ENCODE measurements at regions not wholly inside any gene's neighbourhood (a gene's known extent, or its start where the extent isn't known, plus 50 kb on each side); places are given as distances from the start of the nearest gene placed in this dataset.

GRCh38 chr1:213773975-213774374 lies 213.8 kb upstream of the PROX1 start:
- TF ChIP-seq RELA (CRISPR knock-in tag; IDR thresholded peaks at IDR 0.05; ENCODE audit: borderline replicate concordance): no peak
- no peak for TF ChIP-seq CTCF (IDR thresholded peaks at IDR 0.05)
- no peak for TF ChIP-seq ZNF263 (CRISPR knock-in tag; IDR thresholded peaks at IDR 0.05; ENCODE audit: low read depth)
- no peak for TF ChIP-seq CREB1 (CRISPR knock-in tag; IDR thresholded peaks at IDR 0.05)
- TF ChIP-seq, protein P1, sequence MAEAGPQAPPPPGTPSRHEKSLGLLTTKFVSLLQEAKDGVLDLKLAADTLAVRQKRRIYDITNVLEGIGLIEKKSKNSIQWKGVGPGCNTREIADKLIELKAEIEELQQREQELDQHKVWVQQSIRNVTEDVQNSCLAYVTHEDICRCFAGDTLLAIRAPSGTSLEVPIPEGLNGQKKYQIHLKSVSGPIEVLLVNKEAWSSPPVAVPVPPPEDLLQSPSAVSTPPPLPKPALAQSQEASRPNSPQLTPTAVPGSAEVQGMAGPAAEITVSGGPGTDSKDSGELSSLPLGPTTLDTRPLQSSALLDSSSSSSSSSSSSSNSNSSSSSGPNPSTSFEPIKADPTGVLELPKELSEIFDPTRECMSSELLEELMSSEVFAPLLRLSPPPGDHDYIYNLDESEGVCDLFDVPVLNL (CRISPR knock-in tag; IDR thresholded peaks at IDR 0.05; ENCODE audit: borderline replicate concordance, low read depth): no peak
- TF ChIP-seq PRDM15 (CRISPR knock-in tag; IDR thresholded peaks at IDR 0.05): no peak
- TF ChIP-seq, protein P2, sequence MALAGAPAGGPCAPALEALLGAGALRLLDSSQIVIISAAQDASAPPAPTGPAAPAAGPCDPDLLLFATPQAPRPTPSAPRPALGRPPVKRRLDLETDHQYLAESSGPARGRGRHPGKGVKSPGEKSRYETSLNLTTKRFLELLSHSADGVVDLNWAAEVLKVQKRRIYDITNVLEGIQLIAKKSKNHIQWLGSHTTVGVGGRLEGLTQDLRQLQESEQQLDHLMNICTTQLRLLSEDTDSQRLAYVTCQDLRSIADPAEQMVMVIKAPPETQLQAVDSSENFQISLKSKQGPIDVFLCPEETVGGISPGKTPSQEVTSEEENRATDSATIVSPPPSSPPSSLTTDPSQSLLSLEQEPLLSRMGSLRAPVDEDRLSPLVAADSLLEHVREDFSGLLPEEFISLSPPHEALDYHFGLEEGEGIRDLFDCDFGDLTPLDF (CRISPR knock-in tag; IDR thresholded peaks at IDR 0.05): no peak
- no peak for TF ChIP-seq ETV6 (CRISPR knock-in tag; IDR thresholded peaks at IDR 0.05)
- TF ChIP-seq JUN (CRISPR knock-in tag; IDR thresholded peaks at IDR 0.05): no peak
- TF ChIP-seq ZNF317 (CRISPR knock-in tag; IDR thresholded peaks at IDR 0.05; ENCODE audit: borderline replicate concordance, low read depth): no peak
